Thoracic aorta (tissue), 2 donors: ENCODE measurements at regions not wholly inside any gene's neighbourhood (a gene's known extent, or its start where the extent isn't known, plus 50 kb on each side); places are given as distances from the start of the nearest gene placed in this dataset.

Experiments
- ATAC-seq: fragments of 150-250 bp; one replicate; pipeline ENCODE4 v1.8.0; 2017; ENCODE audit warnings: low read depth; ENCODE audit not compliant: insufficient number of reproducible peaks, low FRiP score
- DNase-seq: peaks from one replicate; pipeline ENCODE4 v3.0.0-alpha.2; 2020; ENCODE audit warnings: low spot score
- H3K27ac ChIP-seq, 2 donors: fragments of 200-600 bp; sonication (generic); 1 replicate in 1 of 2; 2 replicates in 1 of 2; pipeline ENCODE4 v1.5.1; 2016; ENCODE audit warnings: mild to moderate bottlenecking in 2 of 2, moderate library complexity in 2 of 2
- H3K27me3 ChIP-seq: fragments of 200-600 bp; sonication (generic); replicated peaks from 2 replicates; pipeline ENCODE4 v1.6.0; 2016; ENCODE audit warnings: mild to moderate bottlenecking; ENCODE audit not compliant: insufficient read depth
- H3K36me3 ChIP-seq: fragments of 200-600 bp; sonication (generic); one replicate; pipeline ENCODE4 v1.5.1; 2016
- H3K4me1 ChIP-seq, 2 donors: fragments of 200-600 bp; sonication (generic); 1 replicate in 1 of 2; 2 replicates in 1 of 2; pipeline versions ENCODE4 v1.5.1 to v1.6.0; 2016; ENCODE audit warnings: low read depth in 2 of 2, mild to moderate bottlenecking in 1 of 2; ENCODE audit not compliant: control insufficient read depth in 1 of 2
- H3K4me3 ChIP-seq: fragments of 200-600 bp; sonication (generic); 2 replicates; pipeline ENCODE4 v1.5.1; 2016; ENCODE audit warnings: mild to moderate bottlenecking
- H3K9me3 ChIP-seq: fragments of 200-600 bp; sonication (generic); 2 replicates; pipeline ENCODE4 v1.5.1; 2016
- CTCF ChIP-seq: fragments of 200-600 bp; sonication (generic); IDR thresholded peaks from one replicate; pipeline ENCODE4 v1.5.1; 2019; ENCODE audit warnings: antibody characterized with exemption

GRCh38 chr11:79561496-79561895 is 120.7 kb upstream of the TENM4 start:
- TF ChIP-seq CTCF: no peak
- DNase-seq (no peak), ATAC-seq (no peak)
- Histone ChIP-seq H3K36me3 (no peaks in the 10 kb centered on the region), H3K27ac (no peak overlapping the region), H3K4me1 (no peaks in the 10 kb centered on the region), H3K27me3 (no peaks in the 10 kb centered on the region), H3K9me3 (no peaks in the 10 kb centered on the region), H3K4me3 (no peak overlapping the region)

- no peak for ATAC-seq
- no peaks in the 10 kb centered on the region for H3K36me3 ChIP-seq
- H3K27ac ChIP-seq: no peak overlapping the region
- no peak for TF ChIP-seq CTCF
- H3K4me1 ChIP-seq: peaks cover 0 to 5% of the 10 kb centered on the region in 2 donors
- no peak overlapping the region for H3K4me3 ChIP-seq
- no peaks in the 10 kb centered on the region for H3K9me3 ChIP-seq
- no peak for DNase-seq
- H3K27me3 ChIP-seq: no peaks in the 10 kb centered on the region
Measured at GRCh38 chr11:79550809-79551208, 110.0 kb upstream of the TENM4 start.

- peaks cover 0 to 5% of the 10 kb centered on the region in 2 donors for H3K4me1 ChIP-seq
- no peak overlapping the region for H3K27ac ChIP-seq
- H3K36me3 ChIP-seq: no peaks in the 10 kb centered on the region
- no peak for DNase-seq
- H3K9me3 ChIP-seq: no peaks in the 10 kb centered on the region
- no peak for ATAC-seq
- H3K27me3 ChIP-seq: no peaks in the 10 kb centered on the region
- no peak for TF ChIP-seq CTCF
- H3K4me3 ChIP-seq: no peak overlapping the region
Measured at GRCh38 chr11:79547256-79547655, 106.4 kb upstream of the TENM4 start.

- Histone ChIP-seq H3K4me3 (no peak overlapping the region), H3K27ac (no peak overlapping the region), H3K4me1 (peaks cover 0 to 5% of the 10 kb centered on the region in 2 donors), H3K36me3 (no peaks in the 10 kb centered on the region), H3K9me3 (no peaks in the 10 kb centered on the region), H3K27me3 (no peaks in the 10 kb centered on the region)
- ATAC-seq (no peak), DNase-seq (no peak)
- no peak for TF ChIP-seq CTCF
Measured at GRCh38 chr11:79546351-79546750, 105.5 kb upstream of the TENM4 start.

- DNase-seq (no peak), ATAC-seq (no peak)
- H3K9me3 ChIP-seq: no peaks in the 10 kb centered on the region
- no peak overlapping the region for H3K27ac ChIP-seq
- no peaks in the 10 kb centered on the region for H3K36me3 ChIP-seq
- peaks cover 0 to 5% of the 10 kb centered on the region in 2 donors for H3K4me1 ChIP-seq
- no peaks in the 10 kb centered on the region for H3K27me3 ChIP-seq
- no peak for TF ChIP-seq CTCF
- no peak overlapping the region for H3K4me3 ChIP-seq
Measured at GRCh38 chr11:79544361-79544760, 103.5 kb upstream of the TENM4 start.
